ENCODE measurements at regions not wholly inside any gene's neighbourhood (a gene's known extent, or its start where the extent isn't known, plus 50 kb on each side); places are given as distances from the start of the nearest gene placed in this dataset.

- no peak for DNase-seq (ENCODE audit: low spot score)
Measured at GRCh38 chr22:48256776-48257684, 1494.6 kb downstream of the TBC1D22A start.

- DNase-seq (ENCODE audit: low spot score), result no peak
Measured at GRCh38 chr22:48256041-48256739, 1493.7 kb downstream of the TBC1D22A start.

- no peak for DNase-seq (ENCODE audit: low spot score)
Measured at GRCh38 chr22:48254311-48254873, 1491.9 kb downstream of the TBC1D22A start.

- DNase-seq (ENCODE audit: low spot score), result no peak
Measured at GRCh38 chr22:48253573-48253972, 1491.1 kb downstream of the TBC1D22A start.

GRCh38 chr22:48253136-48253535 is 1490.7 kb downstream of the TBC1D22A start:
- DNase-seq (ENCODE audit: low spot score), result no peak

GRCh38 chr22:48251629-48252028 is 1489.2 kb downstream of the TBC1D22A start:
- DNase-seq (ENCODE audit: low spot score), result no peak

GRCh38 chr22:48250937-48251530 is 1488.6 kb downstream of the TBC1D22A start:
- DNase-seq (ENCODE audit: low spot score), result no peak

GRCh38 chr22:48250286-48250895 is 1487.9 kb downstream of the TBC1D22A start:
- DNase-seq (ENCODE audit: low spot score), result no peak

GRCh38 chr22:48249713-48250268 is 1487.3 kb downstream of the TBC1D22A start:
- DNase-seq (ENCODE audit: low spot score), result no peak

- DNase-seq (ENCODE audit: low spot score), result no peak
Measured at GRCh38 chr22:48248901-48249455, 1486.5 kb downstream of the TBC1D22A start.

GRCh38 chr22:48247829-48248228 is 1485.4 kb downstream of the TBC1D22A start:
- DNase-seq (ENCODE audit: low spot score), result no peak

- DNase-seq (ENCODE audit: low spot score), result no peak
Measured at GRCh38 chr22:48245196-48245485, 1482.7 kb downstream of the TBC1D22A start.

GRCh38 chr22:48244388-48245195 is 1482.1 kb downstream of the TBC1D22A start:
- DNase-seq (ENCODE audit: low spot score), result no peak

GRCh38 chr22:48242461-48242864 is 1480.0 kb downstream of the TBC1D22A start:
- DNase-seq (ENCODE audit: low spot score), result no peak

- DNase-seq (ENCODE audit: low spot score), result no peak
Measured at GRCh38 chr22:48241658-48242057, 1479.2 kb downstream of the TBC1D22A start.

- DNase-seq (ENCODE audit: low spot score), result no peak
Measured at GRCh38 chr22:48240935-48241230, 1478.4 kb downstream of the TBC1D22A start.

- DNase-seq (ENCODE audit: low spot score), result no peak
Measured at GRCh38 chr22:48240148-48240934, 1477.9 kb downstream of the TBC1D22A start.

GRCh38 chr22:48239461-48240147 is 1477.2 kb downstream of the TBC1D22A start:
- no peak for DNase-seq (ENCODE audit: low spot score)

GRCh38 chr22:48238966-48239365 is 1476.5 kb downstream of the TBC1D22A start:
- no peak for DNase-seq (ENCODE audit: low spot score)

Data from AG08395 (cell line).